Stomach (tissue), 4 donors: ENCODE measurements at regions not wholly inside any gene's neighbourhood (a gene's known extent, or its start where the extent isn't known, plus 50 kb on each side); places are given as distances from the start of the nearest gene placed in this dataset.

Experiments used
- POLR2A ChIP-seq, 4 donors: fragments of 450-650 bp; IDR thresholded peaks; one replicate each; pipeline ENCODE4 v1.6.1; 2016; ENCODE audit warnings: antibody characterized with exemption in 4 of 4, control low read depth in 2 of 4, mild to moderate bottlenecking in 1 of 4, moderate library complexity in 1 of 4
- POLR2AphosphoS5 ChIP-seq, 3 donors: sonication (generic); formaldehyde crosslinking; IDR thresholded peaks; one replicate each; pipeline ENCODE4 v1.6.1; 2016; ENCODE audit warnings: antibody characterized with exemption in 3 of 3
- TF ChIP-seq, protein P1 (sequence below), 7 experiments: fragments of 450-650 bp in 4 of 7; fragments of 200-600 bp in 3 of 7; sonication (generic) in 3 of 7; IDR thresholded peaks; one replicate each; pipeline ENCODE4 v1.5.1; 2016 to 2019; ENCODE audit warnings: antibody characterized with exemption in 7 of 7, control low read depth in 2 of 7, mild to moderate bottlenecking in 1 of 7

DNA sequence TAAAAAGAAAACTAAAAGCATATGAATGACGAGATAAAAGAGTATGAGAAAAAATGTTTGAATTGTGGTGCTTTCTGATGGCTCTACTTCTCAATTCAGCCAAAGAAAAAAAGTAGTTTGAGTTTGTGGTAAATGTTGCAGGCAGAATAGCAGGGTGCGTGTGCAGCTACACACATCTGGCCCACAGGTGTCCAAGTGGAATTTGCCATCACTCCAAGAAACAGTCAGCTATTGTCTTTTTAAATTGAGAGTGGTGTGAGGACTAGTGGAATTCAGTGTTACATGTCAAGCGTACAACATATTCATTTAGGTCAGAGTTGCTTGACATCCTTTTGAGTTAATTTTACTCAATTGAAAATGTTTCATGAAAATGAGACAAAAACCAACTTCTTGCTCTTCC, 424.8 kb upstream of the MAD2L1 start:
- no peak for TF ChIP-seq POLR2A (IDR thresholded peaks at IDR 0.05)
- TF ChIP-seq, protein P1, sequence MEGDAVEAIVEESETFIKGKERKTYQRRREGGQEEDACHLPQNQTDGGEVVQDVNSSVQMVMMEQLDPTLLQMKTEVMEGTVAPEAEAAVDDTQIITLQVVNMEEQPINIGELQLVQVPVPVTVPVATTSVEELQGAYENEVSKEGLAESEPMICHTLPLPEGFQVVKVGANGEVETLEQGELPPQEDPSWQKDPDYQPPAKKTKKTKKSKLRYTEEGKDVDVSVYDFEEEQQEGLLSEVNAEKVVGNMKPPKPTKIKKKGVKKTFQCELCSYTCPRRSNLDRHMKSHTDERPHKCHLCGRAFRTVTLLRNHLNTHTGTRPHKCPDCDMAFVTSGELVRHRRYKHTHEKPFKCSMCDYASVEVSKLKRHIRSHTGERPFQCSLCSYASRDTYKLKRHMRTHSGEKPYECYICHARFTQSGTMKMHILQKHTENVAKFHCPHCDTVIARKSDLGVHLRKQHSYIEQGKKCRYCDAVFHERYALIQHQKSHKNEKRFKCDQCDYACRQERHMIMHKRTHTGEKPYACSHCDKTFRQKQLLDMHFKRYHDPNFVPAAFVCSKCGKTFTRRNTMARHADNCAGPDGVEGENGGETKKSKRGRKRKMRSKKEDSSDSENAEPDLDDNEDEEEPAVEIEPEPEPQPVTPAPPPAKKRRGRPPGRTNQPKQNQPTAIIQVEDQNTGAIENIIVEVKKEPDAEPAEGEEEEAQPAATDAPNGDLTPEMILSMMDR (IDR thresholded peaks at IDR 0.05): no peak
- no peak for TF ChIP-seq POLR2AphosphoS5 (IDR thresholded peaks at IDR 0.05)
